ENCODE measurements at regions not wholly inside any gene's neighbourhood (a gene's known extent, or its start where the extent isn't known, plus 50 kb on each side); places are given as distances from the start of the nearest gene placed in this dataset.

DNA sequence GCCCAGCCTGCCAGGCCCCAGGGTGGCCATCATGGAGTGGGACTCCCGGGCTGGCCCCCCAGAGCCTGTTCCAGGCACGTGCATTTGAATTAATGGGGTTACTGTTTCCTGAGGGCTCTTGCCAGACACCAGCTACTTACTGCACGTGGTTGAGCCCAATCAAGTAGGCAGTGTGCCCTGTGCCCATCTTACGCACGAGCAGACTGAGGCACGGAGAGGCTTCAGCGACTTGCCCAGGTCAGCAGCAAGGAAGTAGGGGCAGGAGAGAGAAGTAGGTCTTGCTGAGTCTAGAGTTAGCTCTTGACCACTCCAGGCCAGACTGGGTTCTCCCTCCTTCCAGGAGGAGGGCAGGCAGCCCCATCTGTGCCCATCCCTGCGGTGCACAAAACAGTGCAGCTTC, 67.7 kb downstream of the DIO3 start:
- TF ChIP-seq, protein P1, sequence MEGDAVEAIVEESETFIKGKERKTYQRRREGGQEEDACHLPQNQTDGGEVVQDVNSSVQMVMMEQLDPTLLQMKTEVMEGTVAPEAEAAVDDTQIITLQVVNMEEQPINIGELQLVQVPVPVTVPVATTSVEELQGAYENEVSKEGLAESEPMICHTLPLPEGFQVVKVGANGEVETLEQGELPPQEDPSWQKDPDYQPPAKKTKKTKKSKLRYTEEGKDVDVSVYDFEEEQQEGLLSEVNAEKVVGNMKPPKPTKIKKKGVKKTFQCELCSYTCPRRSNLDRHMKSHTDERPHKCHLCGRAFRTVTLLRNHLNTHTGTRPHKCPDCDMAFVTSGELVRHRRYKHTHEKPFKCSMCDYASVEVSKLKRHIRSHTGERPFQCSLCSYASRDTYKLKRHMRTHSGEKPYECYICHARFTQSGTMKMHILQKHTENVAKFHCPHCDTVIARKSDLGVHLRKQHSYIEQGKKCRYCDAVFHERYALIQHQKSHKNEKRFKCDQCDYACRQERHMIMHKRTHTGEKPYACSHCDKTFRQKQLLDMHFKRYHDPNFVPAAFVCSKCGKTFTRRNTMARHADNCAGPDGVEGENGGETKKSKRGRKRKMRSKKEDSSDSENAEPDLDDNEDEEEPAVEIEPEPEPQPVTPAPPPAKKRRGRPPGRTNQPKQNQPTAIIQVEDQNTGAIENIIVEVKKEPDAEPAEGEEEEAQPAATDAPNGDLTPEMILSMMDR (IDR thresholded peaks at IDR 0.05): no peak
- TF ChIP-seq POLR2A (IDR thresholded peaks at IDR 0.05): no peak

All from esophagus squamous epithelium (tissue), 4 donors.